H1 (cell line): ENCODE measurements at regions not wholly inside any gene's neighbourhood (a gene's known extent, or its start where the extent isn't known, plus 50 kb on each side); places are given as distances from the start of the nearest gene placed in this dataset.

ENCODE experiments used
- E2F6 ChIP-seq: IDR thresholded peaks from 2 replicates; pipeline ENCODE4 v1.6.1; 2012; ENCODE audit warnings: inconsistent platforms
- JUND ChIP-seq: IDR thresholded peaks from 2 replicates; pipeline ENCODE4 v1.6.1; 2011; ENCODE audit warnings: mild to moderate bottlenecking, improper control_type of control experiment, low read length

GRCh38 chr12:19991146-19991545, 377.2 kb upstream of the PDE3A start (continued):
- no peak for TF ChIP-seq E2F6
- TF ChIP-seq JUND: no peak
- TF ChIP-seq, all 59 proteins: peak for 0
